HEK293T (cell line): ENCODE measurements at regions not wholly inside any gene's neighbourhood (a gene's known extent, or its start where the extent isn't known, plus 50 kb on each side); places are given as distances from the start of the nearest gene placed in this dataset.

Source experiments
- CTCF ChIA-PET: fragments of 350-600 bp; formaldehyde crosslinking; extraction: SDS; loops from one replicate; lab custom pipeline; 2021; ENCODE audit warnings: antibody characterized with exemption, inconsistent platforms; lab: Yijun Ruan, JAX
- POLR2A ChIA-PET: fragments of 350-600 bp; formaldehyde crosslinking; extraction: SDS; loops from one replicate; lab custom pipeline; 2020; ENCODE audit warnings: antibody characterized with exemption, inconsistent platforms; lab: Yijun Ruan, JAX
- DNase-seq: peaks from one replicate; pipeline ENCODE4 v3.0.0; 2012; ENCODE audit warnings: mixed read lengths; ENCODE audit errors: extremely low spot score
- ARNT ChIP-seq: fragments of 450-650 bp; IDR thresholded peaks from 2 replicates; pipeline ENCODE4 v1.6.1; 2017; ENCODE audit warnings: mild to moderate bottlenecking
- BHLHE40 ChIP-seq: fragments of 450-650 bp; IDR thresholded peaks from 2 replicates; pipeline ENCODE4 v1.6.1; 2016; ENCODE audit warnings: mild to moderate bottlenecking, moderate library complexity, borderline replicate concordance
- CTBP1 ChIP-seq: fragments of 450-650 bp; IDR thresholded peaks from 2 replicates; pipeline ENCODE4 v1.6.1; 2016; ENCODE audit warnings: borderline replicate concordance
- ELF4 ChIP-seq: fragments of 450-650 bp; IDR thresholded peaks from 2 replicates; pipeline ENCODE4 v1.6.1; 2017; ENCODE audit warnings: antibody characterized with exemption
- FOXA1 ChIP-seq: fragments of 450-650 bp; IDR thresholded peaks from 2 replicates; pipeline ENCODE4 v1.6.1; 2016; ENCODE audit warnings: mild to moderate bottlenecking
- FOXK2 ChIP-seq: fragments of 450-650 bp; IDR thresholded peaks from 2 replicates; pipeline ENCODE4 v1.6.1; 2016; ENCODE audit warnings: mild to moderate bottlenecking
- FOXM1 ChIP-seq: fragments of 450-650 bp; IDR thresholded peaks from 2 replicates; pipeline ENCODE4 v1.6.1; 2017; ENCODE audit warnings: mild to moderate bottlenecking, borderline replicate concordance
- HDGF ChIP-seq: fragments of 450-650 bp; IDR thresholded peaks from 2 replicates; pipeline ENCODE4 v1.6.1; 2017; ENCODE audit warnings: antibody characterized with exemption, borderline replicate concordance
- L3MBTL2 ChIP-seq: fragments of 450-650 bp; conservative IDR thresholded peaks from 2 replicates; pipeline ENCODE4 v1.6.1; 2016; ENCODE audit warnings: mild to moderate bottlenecking
- LEF1 ChIP-seq: fragments of 450-650 bp; IDR thresholded peaks from 2 replicates; pipeline ENCODE4 v1.6.1; 2017; ENCODE audit warnings: mild to moderate bottlenecking, borderline replicate concordance
- NFRKB ChIP-seq: fragments of 450-650 bp; IDR thresholded peaks from 2 replicates; pipeline ENCODE4 v1.6.1; 2016; ENCODE audit warnings: mild to moderate bottlenecking, moderate library complexity
- SP1 ChIP-seq: fragments of 450-650 bp; IDR thresholded peaks from 2 replicates; pipeline ENCODE4 v1.6.1; 2017
- SUZ12 ChIP-seq: fragments of 450-650 bp; IDR thresholded peaks from 2 replicates; pipeline ENCODE4 v1.6.1; 2016; ENCODE audit warnings: mild to moderate bottlenecking
- TARDBP ChIP-seq: fragments of 450-650 bp; IDR thresholded peaks from 2 replicates; pipeline ENCODE4 v1.6.1; 2016
- ZNF384 ChIP-seq: fragments of 450-650 bp; IDR thresholded peaks from 2 replicates; pipeline ENCODE4 v1.6.1; 2016
- TF ChIP-seq, protein P1 (sequence below): fragments of 450-650 bp; IDR thresholded peaks from 2 replicates; pipeline ENCODE4 v1.6.1; 2016

DNA sequence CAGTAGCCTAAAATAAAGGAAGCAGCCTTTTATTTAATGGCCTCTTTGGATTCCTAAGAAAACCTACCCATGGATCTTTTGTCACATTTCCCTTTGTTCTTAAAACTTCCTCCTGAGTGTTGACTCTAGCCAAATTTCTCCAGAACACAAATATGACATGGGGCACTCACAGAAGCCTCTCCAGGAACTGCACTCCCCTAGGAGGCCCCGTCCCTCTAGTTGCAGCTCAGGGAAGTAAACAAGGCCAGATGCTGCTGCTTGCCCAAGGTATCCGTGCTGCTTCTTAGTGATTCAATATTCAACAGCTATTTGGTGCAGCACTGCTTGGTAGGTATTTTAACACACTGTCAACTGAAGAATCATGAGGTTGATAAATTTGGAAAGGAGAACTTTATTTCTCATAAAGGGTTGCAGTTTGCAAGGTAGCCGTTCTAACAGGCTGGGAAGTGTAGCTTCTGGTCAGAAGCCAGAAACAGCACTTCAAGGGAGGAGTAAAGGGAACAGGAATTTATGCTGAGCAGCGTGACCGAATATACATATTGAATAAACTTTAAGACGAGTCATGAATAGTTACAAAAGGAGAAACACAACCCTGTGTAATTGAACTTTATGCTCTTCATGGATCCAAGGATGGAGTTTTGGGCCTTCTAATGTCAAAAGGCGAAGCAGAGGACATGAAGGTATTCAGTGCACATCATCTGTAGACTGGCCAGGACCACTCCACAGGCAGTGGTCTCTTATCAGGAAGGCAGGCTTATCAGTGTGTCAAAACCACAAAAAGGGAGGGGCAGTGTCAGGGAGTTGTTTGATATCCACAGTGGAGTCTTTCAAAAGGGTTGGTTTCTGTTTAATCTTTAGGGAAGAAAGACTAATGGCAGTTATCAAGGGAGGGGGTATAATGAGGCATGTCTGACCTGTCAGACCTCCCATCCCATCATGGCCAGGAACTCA lies 63.3 kb downstream of the CD24 start:
- ChIA-PET CTCF (no interaction called here), POLR2A (no interaction called here)
- TF ChIP-seq ARNT, result no peak
- no peak for TF ChIP-seq CTBP1
- no peak for TF ChIP-seq LEF1
- TF ChIP-seq TARDBP, result no peak
- TF ChIP-seq FOXM1, result no peak
- DNase-seq, result no peak

DNA sequence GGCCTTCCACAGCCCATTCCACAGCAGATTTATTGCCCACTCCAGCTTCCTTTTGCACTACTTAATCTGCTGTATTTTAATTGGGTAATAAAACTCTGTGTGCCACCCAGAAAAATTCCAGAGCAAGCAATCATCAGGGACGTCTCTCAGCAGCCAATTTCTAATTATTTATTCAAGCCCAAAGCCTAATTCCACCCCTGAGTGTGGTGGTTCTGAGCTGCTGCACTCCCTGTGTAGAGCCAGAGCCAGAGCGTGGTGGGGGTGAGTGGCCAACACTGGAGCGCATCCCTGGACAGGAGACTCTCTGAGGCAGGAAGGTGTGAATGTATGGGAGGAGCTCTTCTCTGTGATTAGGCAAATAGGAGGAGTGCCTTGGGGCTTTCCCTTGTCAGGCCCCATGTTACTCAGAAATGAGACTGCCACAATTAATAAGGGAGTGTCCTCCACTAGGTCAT lies 66.1 kb downstream of the CD24 start:
- no peak for DNase-seq
- ChIA-PET CTCF (no interaction called here), POLR2A (no interaction called here)
- no peak for TF ChIP-seq L3MBTL2
- TF ChIP-seq SP1, result no peak
- TF ChIP-seq, protein P1, sequence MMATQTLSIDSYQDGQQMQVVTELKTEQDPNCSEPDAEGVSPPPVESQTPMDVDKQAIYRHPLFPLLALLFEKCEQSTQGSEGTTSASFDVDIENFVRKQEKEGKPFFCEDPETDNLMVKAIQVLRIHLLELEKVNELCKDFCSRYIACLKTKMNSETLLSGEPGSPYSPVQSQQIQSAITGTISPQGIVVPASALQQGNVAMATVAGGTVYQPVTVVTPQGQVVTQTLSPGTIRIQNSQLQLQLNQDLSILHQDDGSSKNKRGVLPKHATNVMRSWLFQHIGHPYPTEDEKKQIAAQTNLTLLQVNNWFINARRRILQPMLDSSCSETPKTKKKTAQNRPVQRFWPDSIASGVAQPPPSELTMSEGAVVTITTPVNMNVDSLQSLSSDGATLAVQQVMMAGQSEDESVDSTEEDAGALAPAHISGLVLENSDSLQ, result no peak

DNA sequence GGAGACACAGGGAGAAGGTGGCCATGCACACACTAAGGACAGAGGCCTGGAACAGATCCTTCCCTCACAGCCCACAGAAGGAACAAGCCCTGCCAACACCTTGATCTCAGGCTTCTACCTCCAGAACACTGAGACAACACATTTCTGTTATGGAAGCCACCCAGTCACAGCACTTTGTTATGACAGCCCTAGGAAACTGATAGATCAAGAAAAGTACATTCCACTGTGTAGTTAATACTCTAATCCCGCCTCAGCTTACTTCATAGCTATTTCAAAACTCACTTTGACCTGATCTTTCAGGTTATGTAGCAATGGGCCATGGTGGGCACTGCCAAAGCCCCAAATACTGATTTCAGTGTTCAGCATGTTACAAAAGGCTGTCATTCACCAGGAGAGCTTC lies 66.8 kb downstream of the CD24 start:
- CTCF ChIA-PET, result no interaction called here
- DNase-seq, result no peak

DNA sequence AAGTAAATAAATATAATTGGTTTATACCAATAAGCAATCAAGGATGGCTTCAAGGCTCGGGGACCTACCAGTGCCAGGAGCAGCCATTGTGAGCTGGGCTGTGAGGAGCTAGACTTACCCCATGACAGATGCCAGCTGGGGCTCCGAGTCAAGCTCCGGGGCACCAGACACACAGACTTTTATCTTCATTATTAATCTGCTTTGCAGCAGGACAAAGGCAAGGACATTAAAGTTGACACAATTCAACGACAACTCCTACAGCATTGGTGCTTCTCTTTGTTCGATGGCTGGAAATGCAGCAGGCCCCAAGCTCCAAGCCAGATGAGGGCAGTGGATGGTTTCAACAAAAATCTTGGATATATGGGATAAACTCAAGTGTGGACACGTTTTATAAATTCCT lies 68.3 kb downstream of the CD24 start:
- POLR2A ChIA-PET, result no interaction called here

More for the DNA sequence above, 66.8 kb downstream of the CD24 start:
- no peak for TF ChIP-seq TARDBP
- TF ChIP-seq SUZ12, result no peak
- no peak for TF ChIP-seq ELF4
- no peak for TF ChIP-seq SP1
- no peak for TF ChIP-seq FOXA1
- no peak for TF ChIP-seq HDGF
- no peak for TF ChIP-seq FOXK2
- TF ChIP-seq ZNF384, result no peak
- TF ChIP-seq ARNT, result no peak
- TF ChIP-seq LEF1, result no peak
- TF ChIP-seq, protein P1, result no peak
- TF ChIP-seq L3MBTL2, result no peak
- TF ChIP-seq BHLHE40, result no peak
- TF ChIP-seq NFRKB, result no peak
- TF ChIP-seq FOXM1, result no peak
- no peak for TF ChIP-seq CTBP1
- POLR2A ChIA-PET, result no interaction called here

DNA sequence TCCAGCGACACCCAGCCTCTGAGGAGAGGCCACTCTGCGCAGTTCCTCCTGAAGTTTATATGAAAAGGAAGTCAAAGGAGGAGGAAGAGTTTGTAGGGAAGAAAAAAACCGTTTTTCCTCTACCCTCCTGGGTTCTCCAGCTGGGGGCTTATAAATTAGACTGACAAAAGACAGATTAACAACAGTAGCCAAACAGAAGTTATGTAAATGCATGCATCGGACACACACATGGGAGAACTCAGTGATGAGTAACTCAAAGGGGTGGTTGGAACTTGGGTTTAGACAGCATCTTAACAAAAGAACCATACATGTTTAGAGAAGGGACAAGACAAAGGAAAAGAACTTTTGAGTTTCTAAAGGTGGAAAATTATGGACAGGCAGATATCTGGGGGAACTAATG lies 71.2 kb downstream of the CD24 start:
- CTCF ChIA-PET, result no interaction called here
- POLR2A ChIA-PET, result no interaction called here
- TF ChIP-seq FOXK2 (no peak), LEF1 (no peak), ZNF384 (no peak), ELF4 (no peak), FOXA1 (no peak)
- DNase-seq, result no peak

More for the DNA sequence above, 68.3 kb downstream of the CD24 start:
- no peak for TF ChIP-seq CTBP1
- no peak for TF ChIP-seq L3MBTL2
- TF ChIP-seq SP1, result no peak
- TF ChIP-seq TARDBP, result no peak
- no peak for TF ChIP-seq BHLHE40
- TF ChIP-seq HDGF, result no peak
- no peak for TF ChIP-seq FOXM1
- no peak for TF ChIP-seq ARNT
- DNase-seq, result no peak
- CTCF ChIA-PET, result interaction anchor here (0.7 kb wide), 1 partner anchor 111 kb away, joined by 3 read pairs; no protein-coding TSS in a partner anchor

DNA sequence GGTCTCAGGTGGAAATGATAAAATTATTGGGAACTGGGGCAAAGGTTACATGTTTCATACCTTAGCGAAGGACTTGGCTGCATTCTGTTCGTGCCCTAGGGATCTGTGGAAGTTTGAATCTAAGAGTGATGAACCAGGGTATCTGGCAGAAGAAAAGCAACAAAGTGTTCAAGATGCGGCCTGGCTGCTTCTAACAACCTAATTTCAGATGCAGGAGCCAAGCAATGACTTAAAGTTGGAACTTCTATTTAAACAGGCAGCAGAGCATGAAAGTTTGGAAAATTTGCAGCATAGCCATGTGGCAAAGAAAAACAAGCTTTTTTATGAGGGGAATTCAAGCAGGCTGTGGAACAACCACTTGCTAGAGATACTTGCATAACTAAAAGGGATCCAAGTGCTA lies 73.5 kb downstream of the CD24 start:
- CTCF ChIA-PET, result no interaction called here
- no peak for TF ChIP-seq FOXM1
- TF ChIP-seq NFRKB, result no peak
- no peak for TF ChIP-seq SUZ12
- TF ChIP-seq LEF1, result no peak
- TF ChIP-seq FOXK2, result no peak
- no peak for TF ChIP-seq SP1
- no peak for TF ChIP-seq CTBP1
- TF ChIP-seq HDGF, result no peak
- no peak for TF ChIP-seq TARDBP
- TF ChIP-seq, protein P1, result no peak
- TF ChIP-seq ZNF384, result no peak
- TF ChIP-seq ELF4, result no peak
- no peak for TF ChIP-seq BHLHE40
- no peak for TF ChIP-seq L3MBTL2
- no peak for DNase-seq
- POLR2A ChIA-PET, result no interaction called here
